GM12874 (cell line): ENCODE measurements at regions not wholly inside any gene's neighbourhood (a gene's known extent, or its start where the extent isn't known, plus 50 kb on each side); places are given as distances from the start of the nearest gene placed in this dataset.

Experiments
- CTCF ChIP-seq: IDR thresholded peaks from 2 replicates; pipeline ENCODE4 v1.5.1; 2011; ENCODE audit warnings: low read depth, mild to moderate bottlenecking, control low read depth, low read length, moderate library complexity; ENCODE audit not compliant: insufficient read depth

GRCh38 chr3:168341956-168342936 is 246.5 kb upstream of the GOLIM4 start:
- TF ChIP-seq CTCF: no peak

- TF ChIP-seq CTCF: no peak
Observed at GRCh38 chr3:168341192-168341815, 245.6 kb upstream of the GOLIM4 start.

- TF ChIP-seq CTCF: no peak
Observed at GRCh38 chr3:168338161-168338560, 242.4 kb upstream of the GOLIM4 start.

GRCh38 chr3:168336276-168336675 is 240.6 kb upstream of the GOLIM4 start:
- no peak for TF ChIP-seq CTCF

GRCh38 chr3:168333410-168333935 is 237.7 kb upstream of the GOLIM4 start:
- no peak for TF ChIP-seq CTCF

DNA sequence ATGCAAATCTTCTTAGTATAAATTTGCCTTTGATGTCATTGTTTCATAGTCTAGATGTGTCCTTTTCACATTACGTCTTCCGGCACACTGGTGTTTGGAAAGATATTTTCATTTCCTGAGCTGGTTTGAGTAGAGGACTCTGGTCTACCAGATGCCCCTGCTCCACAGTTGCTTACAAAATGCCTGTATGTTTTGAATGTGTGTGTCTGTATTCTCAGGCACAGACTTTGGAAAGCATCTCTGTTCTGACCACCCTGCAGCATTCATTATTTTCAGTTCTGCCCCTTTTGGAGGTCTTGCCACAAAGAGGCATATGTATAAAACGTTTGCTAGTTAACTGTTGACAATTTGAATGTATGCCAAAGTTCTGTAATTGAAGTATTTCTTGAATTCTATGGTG is 236.0 kb upstream of the GOLIM4 start:
- no peak for TF ChIP-seq CTCF

DNA sequence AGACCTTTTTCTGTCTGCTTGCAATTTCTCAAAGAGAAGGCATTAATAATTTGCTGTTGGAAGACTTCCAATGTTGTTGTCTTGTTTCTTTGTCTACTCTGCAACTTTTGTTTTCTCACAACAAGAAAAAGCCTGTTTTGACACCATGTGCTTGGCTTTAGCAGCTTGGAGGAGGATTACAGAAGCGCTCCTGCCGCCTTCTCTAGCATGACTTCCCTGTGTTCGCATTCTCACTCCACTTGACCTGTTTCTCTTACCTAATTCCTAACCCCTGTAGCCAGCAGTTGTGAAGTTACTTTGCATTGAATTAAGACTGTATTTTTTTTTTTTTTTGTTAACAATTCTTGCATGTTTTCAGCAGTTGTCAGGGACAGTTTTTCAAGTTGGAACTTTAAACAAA is 235.3 kb upstream of the GOLIM4 start:
- TF ChIP-seq CTCF: no peak
